Left cardiac atrium (tissue), 4 donors: ENCODE measurements at regions not wholly inside any gene's neighbourhood (a gene's known extent, or its start where the extent isn't known, plus 50 kb on each side); places are given as distances from the start of the nearest gene placed in this dataset.

Source experiments
- ATAC-seq, 2 donors: fragments of 200-7000 bp; cut with Tn5 transposase; one replicate each; pipeline ENCODE4 v1.9.1; 2020; ENCODE audit warnings: mild to moderate bottlenecking in 2 of 2, moderate library complexity in 2 of 2
- DNase-seq: peaks from one replicate; pipeline ENCODE4 v3.0.0-alpha.2; 2020
- intact Hi-C, 2 donors: fragments of 100-400 bp; cut with DNase I; formaldehyde crosslinking; loops; one replicate each; pipeline versions ENCODE4 v1.14.1 to v1.15.1; 2022 to 2023
- donor health status: DM: no; HTN: yes; CAD: no.
- donor health status: DM: no; HTN: yes; CAD: no; lungs with severe emphysema.
- donor health status: DM: yes; HTN: yes; CAD: no.
- donor health status: Dilated cardiomyopathy.

DNA sequence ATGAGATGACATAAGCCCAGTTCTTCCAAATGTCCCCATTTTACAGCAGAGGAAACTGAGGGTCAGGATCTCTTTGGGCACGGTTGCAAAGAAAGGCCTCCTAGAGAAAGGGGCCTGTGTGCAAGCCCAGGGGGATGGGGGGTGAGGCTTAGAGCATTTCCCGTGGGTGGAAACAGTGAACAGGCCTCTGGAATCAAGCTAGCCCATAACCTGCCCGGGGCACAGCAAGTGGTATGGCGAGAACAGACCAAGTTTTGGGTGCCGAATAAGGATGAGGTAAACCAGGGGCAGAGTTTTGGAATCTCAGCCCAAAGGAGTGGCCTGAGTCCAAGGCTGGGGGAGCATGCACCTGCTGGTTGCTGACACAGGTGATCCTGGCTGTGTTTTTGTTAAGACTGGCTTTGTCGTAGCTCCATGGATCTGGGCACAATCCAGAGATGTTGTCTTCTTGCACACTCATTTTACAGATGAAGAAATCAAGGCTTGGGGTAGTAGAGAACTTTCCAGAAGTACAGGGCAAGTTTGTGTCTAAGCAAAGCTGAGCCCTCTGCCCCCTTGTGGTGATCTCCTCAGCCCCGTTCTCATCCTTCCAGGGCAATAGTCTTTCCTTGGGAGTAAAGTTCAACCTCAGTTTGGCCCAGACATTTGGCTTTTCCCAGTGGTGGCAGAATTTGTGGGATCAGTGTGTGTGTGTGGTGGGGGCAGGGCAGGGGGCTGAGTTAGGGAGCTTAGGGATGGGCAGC is 53.5 kb upstream of the MYEOV start:
- no peak for ATAC-seq
- DNase-seq = no peak
- intact Hi-C loops = no loop called here

DNA sequence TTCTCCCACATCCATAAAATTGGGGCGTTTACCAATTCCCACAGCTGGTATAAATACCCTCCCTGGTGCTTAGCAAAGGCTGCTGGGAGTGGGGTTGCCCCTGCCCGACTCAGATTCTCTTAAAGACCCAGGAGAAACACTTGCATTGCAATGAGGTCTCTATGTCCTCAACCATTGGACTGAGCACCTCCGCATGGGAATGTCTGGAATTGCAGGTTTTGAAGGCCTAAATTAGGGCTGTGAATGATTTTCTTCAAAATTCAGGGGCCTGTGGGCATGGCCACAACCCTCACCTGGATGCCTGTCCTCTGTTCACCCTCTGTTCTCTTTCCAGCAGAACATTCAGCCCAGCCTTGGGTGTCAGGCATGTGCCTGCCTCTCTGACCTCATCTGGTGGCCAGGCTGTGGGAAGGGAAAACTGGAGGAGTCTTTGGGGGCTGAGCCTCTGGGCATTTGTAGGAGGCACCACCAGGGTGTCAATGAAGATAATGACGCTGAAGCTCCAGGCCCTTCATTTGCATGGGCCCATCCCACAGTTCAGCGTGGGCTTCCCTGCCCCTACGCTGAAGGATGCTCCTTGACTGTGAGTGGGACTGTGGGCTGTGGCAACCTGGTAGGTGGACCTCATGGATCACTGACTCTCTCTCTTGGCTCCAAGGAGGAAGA is 52.7 kb upstream of the MYEOV start:
- intact Hi-C loops = no loop called here
- no peak for ATAC-seq

DNA sequence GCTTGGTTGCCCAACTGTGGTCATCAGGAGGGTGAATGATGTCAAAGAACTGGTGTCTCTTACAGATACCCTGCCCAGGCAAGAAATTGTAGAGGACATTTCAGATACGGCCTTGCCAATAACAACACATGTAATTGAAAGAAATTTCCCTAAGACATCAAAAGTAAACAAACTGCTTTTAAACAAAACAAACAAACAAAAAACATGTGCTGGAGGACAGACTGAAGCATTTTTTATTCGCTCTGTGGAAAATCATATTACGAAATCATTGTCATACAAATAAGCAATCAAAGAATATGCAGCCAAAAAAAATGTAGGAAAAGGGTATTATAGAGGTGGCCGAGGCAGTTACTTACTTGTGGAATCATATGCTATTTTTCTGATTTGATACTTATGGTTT is 52.1 kb upstream of the MYEOV start:
- intact Hi-C loops = no loop called here
- ATAC-seq (no peak), DNase-seq (no peak)

More for the DNA sequence above, 52.7 kb upstream of the MYEOV start:
- no peak for DNase-seq

DNA sequence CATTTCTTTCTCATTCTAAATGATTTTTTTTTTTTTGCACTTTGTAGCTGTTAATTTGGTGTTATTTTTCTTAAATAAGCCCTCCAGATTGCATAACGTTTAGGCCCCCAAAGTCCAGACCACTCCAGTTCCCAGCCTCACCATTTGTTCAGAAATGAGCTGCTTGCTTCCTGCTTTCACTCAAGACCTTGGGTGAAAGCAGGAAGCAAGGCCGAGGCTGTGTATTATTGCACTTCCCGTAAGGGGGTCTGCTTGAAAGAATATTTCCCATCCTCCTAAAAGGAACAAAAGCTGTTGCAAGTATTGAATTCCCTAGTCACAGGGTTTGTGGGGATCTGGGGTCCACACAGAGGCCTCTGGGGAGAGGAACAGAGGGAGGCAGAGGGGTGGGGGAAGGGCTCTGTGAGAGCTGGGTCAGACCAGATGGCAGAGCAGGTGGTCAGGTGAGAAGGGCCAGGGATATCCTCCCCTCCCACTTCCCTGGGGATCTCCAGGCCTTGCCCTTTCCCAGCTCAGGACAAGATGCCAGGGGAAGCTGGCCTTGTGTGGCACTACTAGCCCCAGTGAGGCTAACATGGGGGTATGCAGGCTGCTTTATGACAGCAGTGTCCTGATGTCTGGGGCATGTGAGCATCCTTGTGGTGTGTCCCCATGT is 51.6 kb upstream of the MYEOV start:
- ATAC-seq (no peak), DNase-seq (no peak)
- intact Hi-C loops = no loop called here

DNA sequence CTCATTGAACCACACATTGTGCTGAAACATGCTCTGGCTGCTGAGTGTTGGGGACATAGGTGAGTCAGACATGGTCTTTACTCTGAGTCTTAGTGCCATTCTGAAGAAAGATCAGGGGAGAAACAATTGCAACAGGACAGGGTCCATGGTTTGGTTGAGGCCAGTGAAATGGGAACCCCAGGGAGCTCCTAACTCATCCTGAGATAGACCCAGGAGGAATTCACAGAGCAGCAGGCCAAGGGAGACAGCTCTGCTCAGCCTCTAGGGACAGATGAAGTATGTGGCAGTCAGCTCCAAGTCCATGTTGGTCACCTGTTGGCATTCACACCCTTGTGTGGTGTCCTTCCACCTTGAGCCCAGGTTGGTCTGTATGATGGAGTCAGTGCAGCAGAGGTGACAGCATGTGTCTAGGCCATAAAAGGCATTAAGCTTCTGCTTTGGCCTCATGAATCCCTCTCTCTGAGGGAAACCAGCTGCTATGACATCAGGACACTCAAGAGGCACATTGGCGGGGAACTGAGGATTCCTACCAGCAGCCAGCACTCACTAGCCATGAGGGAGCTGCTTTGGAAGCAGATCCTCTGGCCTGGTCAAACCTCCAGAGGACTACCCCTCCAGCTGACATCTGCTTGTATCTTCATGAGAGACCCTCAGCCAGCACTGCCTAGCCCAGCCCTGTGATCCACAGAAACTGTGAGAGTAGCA is 50.3 kb upstream of the MYEOV start:
- ATAC-seq (no peak), DNase-seq (no peak)
- intact Hi-C loops = no loop called here
